Esophagus (tissue), 2 donors: ENCODE measurements at regions not wholly inside any gene's neighbourhood (a gene's known extent, or its start where the extent isn't known, plus 50 kb on each side); places are given as distances from the start of the nearest gene placed in this dataset.

ENCODE experiments used
- H3K27ac ChIP-seq, 2 donors: one replicate each; pipeline ENCODE4 v1.5.1; 2013; ENCODE audit warnings: low read depth in 2 of 2, mild to moderate bottlenecking in 2 of 2, inconsistent platforms in 1 of 2, low read length in 1 of 2, moderate library complexity in 1 of 2
- H3K27me3 ChIP-seq, 2 donors: one replicate each; pipeline ENCODE4 v1.6.1; 2013; ENCODE audit warnings: low read length in 2 of 2, control low read depth in 1 of 2, mild to moderate bottlenecking in 1 of 2; ENCODE audit not compliant: insufficient read depth in 2 of 2, control insufficient read depth in 1 of 2
- H3K36me3 ChIP-seq, 2 donors: one replicate each; pipeline ENCODE4 v1.6.1; 2013; ENCODE audit warnings: low read length in 1 of 2; ENCODE audit not compliant: control insufficient read depth in 2 of 2, insufficient read depth in 2 of 2
- H3K4me1 ChIP-seq, 2 donors: one replicate each; pipeline ENCODE4 v1.6.1; 2013; ENCODE audit warnings: low read length in 1 of 2; ENCODE audit not compliant: control insufficient read depth in 2 of 2, insufficient read depth in 2 of 2
- H3K4me3 ChIP-seq, 2 donors: one replicate each; pipeline ENCODE4 v1.5.1; 2013; ENCODE audit warnings: low read length in 2 of 2, mild to moderate bottlenecking in 2 of 2, low read depth in 1 of 2, moderate library complexity in 1 of 2
- H3K9me3 ChIP-seq, 2 donors: one replicate each; pipeline ENCODE4 v1.6.1; 2013; ENCODE audit warnings: mild to moderate bottlenecking in 2 of 2, low read depth in 1 of 2, low read length in 1 of 2, moderate library complexity in 1 of 2; ENCODE audit not compliant: control insufficient read depth in 2 of 2, insufficient read depth in 1 of 2
- WGBS, 2 donors: extraction: QIAGEN DNeasy Blood & Tissue Kit; methylation state at CpG; one replicate each; pipeline ENCODE4 v1.1.7; 2013; 5-methylcytosine and 5-hydroxymethylcytosine counted together
- donor health status: healthy with polysubstance abuse.
- donor health status: Bipolar disorder and iron deficiency.

GRCh38 chr12:42770261-42770660 is 180.7 kb upstream of the PRICKLE1 start:
- H3K36me3 ChIP-seq: no peaks in the 10 kb centered on the region
- WGBS, 2 donors: 81 to 90% methylated on average over 3 of the region's 3 CpGs
- H3K27me3 ChIP-seq: no peaks in the 10 kb centered on the region
- no peak overlapping the region for H3K27ac ChIP-seq
- H3K4me3 ChIP-seq: no peak overlapping the region
- H3K4me1 ChIP-seq: no peaks in the 10 kb centered on the region
- peaks cover 0 to 4% of the 10 kb centered on the region in 2 donors for H3K9me3 ChIP-seq

GRCh38 chr12:42769455-42769854 is 179.9 kb upstream of the PRICKLE1 start:
- no peak overlapping the region for H3K4me3 ChIP-seq
- H3K36me3 ChIP-seq: no peaks in the 10 kb centered on the region
- H3K27ac ChIP-seq: no peak overlapping the region
- H3K4me1 ChIP-seq: no peaks in the 10 kb centered on the region
- H3K9me3 ChIP-seq: peaks cover 0 to 4% of the 10 kb centered on the region in 2 donors
- no peaks in the 10 kb centered on the region for H3K27me3 ChIP-seq
- 14 to 22% methylated on average over 1 of the region's 1 CpG for WGBS, 2 donors

- WGBS, 2 donors: 79 to 87% methylated on average over 4 of the region's 4 CpGs
- no peak overlapping the region for H3K4me3 ChIP-seq
- H3K27ac ChIP-seq: no peak overlapping the region
- H3K36me3 ChIP-seq: no peaks in the 10 kb centered on the region
- no peaks in the 10 kb centered on the region for H3K27me3 ChIP-seq
- H3K4me1 ChIP-seq: no peaks in the 10 kb centered on the region
- H3K9me3 ChIP-seq: peaks cover 0 to 4% of the 10 kb centered on the region in 2 donors
Measured at GRCh38 chr12:42767998-42768397, 178.5 kb upstream of the PRICKLE1 start.

- 89 to 92% methylated on average over 7 of the region's 7 CpGs for WGBS, 2 donors
- Histone ChIP-seq H3K27ac (no peak overlapping the region), H3K4me1 (no peaks in the 10 kb centered on the region), H3K36me3 (no peaks in the 10 kb centered on the region), H3K27me3 (no peaks in the 10 kb centered on the region), H3K9me3 (peaks cover 0 to 4% of the 10 kb centered on the region in 2 donors), H3K4me3 (no peak overlapping the region)
Measured at GRCh38 chr12:42767326-42767954, 177.9 kb upstream of the PRICKLE1 start.

- Histone ChIP-seq H3K27me3 (no peaks in the 10 kb centered on the region), H3K4me3 (no peak overlapping the region), H3K27ac (no peak overlapping the region), H3K36me3 (no peaks in the 10 kb centered on the region), H3K9me3 (peaks cover 0 to 1% of the 10 kb centered on the region in 2 donors), H3K4me1 (no peaks in the 10 kb centered on the region)
- 83 to 87% methylated on average over 4 of the region's 4 CpGs for WGBS, 2 donors
Measured at GRCh38 chr12:42766754-42767153, 177.2 kb upstream of the PRICKLE1 start.

GRCh38 chr12:42766026-42766425 is 176.5 kb upstream of the PRICKLE1 start:
- H3K9me3 ChIP-seq: no peaks in the 10 kb centered on the region
- no peaks in the 10 kb centered on the region for H3K4me1 ChIP-seq
- H3K4me3 ChIP-seq: no peak overlapping the region
- H3K27me3 ChIP-seq: no peaks in the 10 kb centered on the region
- WGBS, 2 donors: 82 to 91% methylated on average over 3 of the region's 3 CpGs
- H3K36me3 ChIP-seq: no peaks in the 10 kb centered on the region
- H3K27ac ChIP-seq: no peak overlapping the region

- Histone ChIP-seq H3K36me3 (no peaks in the 10 kb centered on the region), H3K27me3 (no peaks in the 10 kb centered on the region), H3K27ac (no peak overlapping the region), H3K4me1 (no peaks in the 10 kb centered on the region), H3K4me3 (no peak overlapping the region), H3K9me3 (no peaks in the 10 kb centered on the region)
- WGBS, 2 donors: 89 to 92% methylated on average over 4 of the region's 4 CpGs
Measured at GRCh38 chr12:42763682-42764081, 174.1 kb upstream of the PRICKLE1 start.

GRCh38 chr12:42762395-42762925 is 172.9 kb upstream of the PRICKLE1 start:
- H3K36me3 ChIP-seq: no peaks in the 10 kb centered on the region
- no peak overlapping the region for H3K4me3 ChIP-seq
- no peaks in the 10 kb centered on the region for H3K27me3 ChIP-seq
- H3K27ac ChIP-seq: no peak overlapping the region
- no peaks in the 10 kb centered on the region for H3K4me1 ChIP-seq
- no peaks in the 10 kb centered on the region for H3K9me3 ChIP-seq
- WGBS, 2 donors: 31 to 39% methylated on average over 1 of the region's 1 CpG

GRCh38 chr12:42761601-42762350 is 172.2 kb upstream of the PRICKLE1 start:
- 84% methylated on average over 4 of the region's 4 CpGs for WGBS, 2 donors

More at GRCh38 chr12:42761601-42762350, 172.2 kb upstream of the PRICKLE1 start:
- H3K27ac ChIP-seq: no peak overlapping the region
- H3K27me3 ChIP-seq: no peaks in the 10 kb centered on the region
- no peak overlapping the region for H3K4me3 ChIP-seq
- H3K4me1 ChIP-seq: no peaks in the 10 kb centered on the region
- H3K9me3 ChIP-seq: no peaks in the 10 kb centered on the region
- H3K36me3 ChIP-seq: no peaks in the 10 kb centered on the region
